Kidney (tissue), 13 donors: ENCODE measurements at regions not wholly inside any gene's neighbourhood (a gene's known extent, or its start where the extent isn't known, plus 50 kb on each side); places are given as distances from the start of the nearest gene placed in this dataset.

Experiments used
- DNase-seq, 5 donors: peaks; one replicate each; pipeline ENCODE4 v3.0.0-alpha.2; 2013 to 2020
- FAIRE-seq: peaks from 2 replicates; lab custom pipeline; 2012; peaks lifted over from hg19 to GRCh38; lab: Jason Lieb, UNC
- H3K27ac ChIP-seq, 2 donors: one replicate each; pipeline ENCODE4 v1.7.0; 2013; ENCODE audit warnings: low read depth in 2 of 2, low read length in 2 of 2, inconsistent platforms in 1 of 2
- H3K27me3 ChIP-seq: one replicate; pipeline ENCODE4 v1.7.1; 2013; ENCODE audit warnings: low read length, inconsistent platforms; ENCODE audit not compliant: control insufficient read depth, insufficient read depth
- H3K36me3 ChIP-seq, 3 donors: one replicate each; pipeline versions ENCODE4 v1.7.0 to v1.7.1; 2013; ENCODE audit warnings: low read length in 3 of 3, control low read depth in 1 of 3, inconsistent platforms in 1 of 3; ENCODE audit not compliant: insufficient read depth in 3 of 3, control insufficient read depth in 2 of 3
- H3K4me1 ChIP-seq, 3 donors: one replicate each; pipeline versions ENCODE4 v1.7.0 to v1.7.1; 2013; ENCODE audit warnings: low read length in 3 of 3, inconsistent platforms in 1 of 3, low read depth in 1 of 3; ENCODE audit not compliant: control insufficient read depth in 2 of 3, insufficient read depth in 2 of 3
- H3K4me3 ChIP-seq, 3 donors: one replicate each; pipeline versions ENCODE4 v1.7.0 to v1.8.1; 2013; ENCODE audit warnings: low read length in 3 of 3, control low read depth in 1 of 3, inconsistent platforms in 1 of 3
- H3K9ac ChIP-seq, 3 donors: one replicate each; pipeline versions ENCODE4 v1.7.0 to v1.7.1; 2013; ENCODE audit warnings: low read length in 3 of 3, control low read depth in 1 of 3, inconsistent platforms in 1 of 3
- H3K9me3 ChIP-seq, 3 donors: one replicate each; pipeline versions ENCODE4 v1.7.0 to v1.7.1; 2013; ENCODE audit warnings: low read length in 3 of 3, control low read depth in 1 of 3, inconsistent platforms in 1 of 3; ENCODE audit not compliant: control insufficient read depth in 2 of 3, insufficient read depth in 1 of 3
- CTCF ChIP-seq: IDR thresholded peaks from 3 replicates; pipeline ENCODE4 v1.5.1; 2012; ENCODE audit warnings: mild to moderate bottlenecking, moderate library complexity, borderline replicate concordance; ENCODE audit not compliant: insufficient read depth; ENCODE audit errors: extremely low read depth
- intact Hi-C: fragments of 100-400 bp; cut with DNase I; formaldehyde crosslinking; loops from one replicate; pipeline ENCODE4 v1.11.1; 2022
- donor health status: control.
- donor health status: control.
- donor health status: control.
- donor health status: control.
- donor health status: control.
- donor health status: DM: yes; HTN: yes; CAD: no.
- donor health status: Normal renal cell carcinoma (clear cell type).

GRCh38 chr2:75288760-75289159 is 89.4 kb upstream of the TACR1 start:
- Histone ChIP-seq H3K36me3 (no peaks in the 10 kb centered on the region), H3K4me1 (no peaks in the 10 kb centered on the region), H3K4me3 (no peak overlapping the region), H3K27me3 (no peaks in the 10 kb centered on the region), H3K9me3 (no peaks in the 10 kb centered on the region), H3K9ac (no peak overlapping the region), H3K27ac (no peak overlapping the region)
- intact Hi-C loops = no loop called here
- TF ChIP-seq CTCF = no peak
- FAIRE-seq (no peak), DNase-seq (no peak)

GRCh38 chr2:75287624-75288316 is 88.5 kb upstream of the TACR1 start:
- Histone ChIP-seq H3K27me3 (no peaks in the 10 kb centered on the region), H3K9me3 (no peaks in the 10 kb centered on the region), H3K27ac (no peak overlapping the region), H3K9ac (no peak overlapping the region), H3K4me3 (no peak overlapping the region), H3K36me3 (no peaks in the 10 kb centered on the region), H3K4me1 (no peaks in the 10 kb centered on the region)
- no peak for DNase-seq
- intact Hi-C loops = no loop called here
- FAIRE-seq = no peak
- no peak for TF ChIP-seq CTCF

- H3K27me3 ChIP-seq = no peaks in the 10 kb centered on the region
- FAIRE-seq = no peak
Measured at GRCh38 chr2:75284345-75284744, 85.0 kb upstream of the TACR1 start.

More at GRCh38 chr2:75284345-75284744, 85.0 kb upstream of the TACR1 start:
- intact Hi-C loops = no loop called here
- Histone ChIP-seq H3K36me3 (no peaks in the 10 kb centered on the region), H3K4me3 (no peak overlapping the region), H3K9me3 (no peaks in the 10 kb centered on the region), H3K27ac (no peak overlapping the region), H3K9ac (no peak overlapping the region), H3K4me1 (no peaks in the 10 kb centered on the region)
- TF ChIP-seq CTCF = no peak
- no peak for DNase-seq
